ENCODE measurements at regions not wholly inside any gene's neighbourhood (a gene's known extent, or its start where the extent isn't known, plus 50 kb on each side); places are given as distances from the start of the nearest gene placed in this dataset.
"Not testable (repeated sequence)": the region's sequence is repeated elsewhere in the genome, so short reads cannot be mapped to it uniquely, and the experiment has no call there.

DNA sequence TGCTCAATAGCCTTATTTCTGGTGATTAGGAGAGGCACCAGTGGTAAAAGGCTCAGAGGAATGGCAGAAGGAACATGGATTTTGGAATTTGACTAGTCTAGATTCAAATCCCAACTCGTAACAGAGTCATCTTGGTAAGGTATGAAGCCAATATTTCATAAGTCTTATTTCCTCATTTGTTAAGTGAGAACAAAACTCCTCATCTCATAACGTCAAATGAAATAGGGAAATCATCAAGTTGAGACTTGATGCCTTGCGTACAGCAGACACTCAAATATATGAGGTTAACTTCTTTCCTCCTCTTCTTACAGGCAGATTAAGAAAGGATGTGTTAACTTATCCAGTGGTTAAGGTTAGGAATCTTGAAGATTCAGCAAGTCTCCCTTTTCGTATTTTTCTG, 189.2 kb downstream of the DLEU7 start:
- Histone ChIP-seq H3K9ac (ENCODE audit: low read length) (no peak overlapping the region), H3K4me1 (ENCODE audit: control insufficient read depth, insufficient read depth, low read length) (no peaks in the 10 kb centered on the region), H3K9me3 (ENCODE audit: control insufficient read depth, low read length) (no peaks in the 10 kb centered on the region), H3K4me3 (ENCODE audit: low read length) (no peak overlapping the region), H3K27me3 (ENCODE audit: control insufficient read depth, insufficient read depth, low read length) (no peaks in the 10 kb centered on the region), H3K36me3 (ENCODE audit: control insufficient read depth, insufficient read depth, low read length) (no peaks in the 10 kb centered on the region)

DNA sequence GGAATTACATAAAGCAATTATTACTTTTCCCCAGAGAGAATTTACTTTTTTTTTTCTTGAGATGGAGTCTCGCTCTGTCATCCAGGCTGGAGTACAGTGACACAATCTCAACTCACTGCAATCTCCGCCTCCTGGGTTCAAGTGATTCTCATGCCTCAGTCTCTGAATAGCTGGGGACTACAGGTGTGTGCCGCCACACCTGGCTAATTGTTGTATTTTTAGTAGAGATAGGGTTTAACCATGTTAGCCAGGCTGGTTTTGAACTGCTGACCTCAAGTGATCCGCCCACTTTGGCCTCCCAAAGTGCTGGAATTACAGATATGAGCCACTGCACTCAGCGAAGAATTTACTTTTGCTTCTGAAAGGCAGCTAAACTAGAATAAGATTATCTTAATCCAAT, 181.6 kb downstream of the DLEU7 start:
- not testable (repeated sequence) for H3K4me3 ChIP-seq (ENCODE audit: low read length); H3K27me3 ChIP-seq (ENCODE audit: control insufficient read depth, insufficient read depth, low read length); H3K9me3 ChIP-seq (ENCODE audit: control insufficient read depth, low read length); H3K36me3 ChIP-seq (ENCODE audit: control insufficient read depth, insufficient read depth, low read length); H3K4me1 ChIP-seq (ENCODE audit: control insufficient read depth, insufficient read depth, low read length); H3K9ac ChIP-seq (ENCODE audit: low read length)

DNA sequence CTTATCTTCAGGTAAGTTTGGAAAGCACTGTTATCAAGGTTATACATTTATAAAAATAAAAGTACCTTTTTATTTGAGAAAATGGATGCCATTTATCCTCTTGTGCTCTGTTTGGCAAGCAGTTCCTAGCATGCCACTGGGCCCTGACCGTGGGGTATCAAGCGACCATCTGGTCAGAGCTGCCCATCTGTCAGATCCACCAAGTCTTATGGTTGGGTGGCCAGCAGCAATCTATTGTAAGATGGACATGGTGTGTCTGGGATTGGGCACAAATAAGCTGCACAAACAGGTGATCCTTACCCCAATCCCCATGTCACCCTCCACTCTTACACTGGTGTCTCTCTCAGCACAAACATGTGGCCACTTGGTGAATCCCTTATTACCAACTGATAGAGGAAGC, 178.5 kb downstream of the DLEU7 start:
- Histone ChIP-seq H3K9ac (ENCODE audit: low read length) (no peak overlapping the region), H3K27me3 (ENCODE audit: control insufficient read depth, insufficient read depth, low read length) (no peaks in the 10 kb centered on the region), H3K4me1 (ENCODE audit: control insufficient read depth, insufficient read depth, low read length) (no peaks in the 10 kb centered on the region), H3K4me3 (ENCODE audit: low read length) (no peak overlapping the region), H3K9me3 (ENCODE audit: control insufficient read depth, low read length) (no peaks in the 10 kb centered on the region), H3K36me3 (ENCODE audit: control insufficient read depth, insufficient read depth, low read length) (no peaks in the 10 kb centered on the region)

DNA sequence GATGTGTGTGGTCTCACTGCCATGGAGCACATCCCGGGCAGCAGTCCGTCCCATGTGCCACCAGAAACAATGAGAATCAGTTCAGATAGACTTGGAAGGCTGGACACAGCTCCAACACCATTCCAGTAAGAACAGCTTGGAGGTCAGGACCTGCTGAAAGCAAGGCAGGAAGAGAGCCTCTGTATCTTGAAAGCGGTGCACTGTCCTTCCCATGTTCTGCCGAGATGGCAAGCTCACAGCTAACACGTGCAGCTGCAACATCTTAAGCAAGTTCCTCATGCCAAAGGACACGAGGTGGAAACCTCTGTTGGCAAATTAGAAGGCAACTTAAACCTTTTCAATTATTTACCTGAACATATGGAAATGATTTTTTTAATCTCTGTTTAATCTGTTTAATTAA, 175.4 kb downstream of the DLEU7 start:
- Histone ChIP-seq H3K36me3 (ENCODE audit: control insufficient read depth, insufficient read depth, low read length) (no peaks in the 10 kb centered on the region), H3K4me3 (ENCODE audit: low read length) (no peak overlapping the region), H3K27me3 (ENCODE audit: control insufficient read depth, insufficient read depth, low read length) (no peaks in the 10 kb centered on the region), H3K9me3 (ENCODE audit: control insufficient read depth, low read length) (no peaks in the 10 kb centered on the region), H3K4me1 (ENCODE audit: control insufficient read depth, insufficient read depth, low read length) (no peaks in the 10 kb centered on the region), H3K9ac (ENCODE audit: low read length) (no peak overlapping the region)

DNA sequence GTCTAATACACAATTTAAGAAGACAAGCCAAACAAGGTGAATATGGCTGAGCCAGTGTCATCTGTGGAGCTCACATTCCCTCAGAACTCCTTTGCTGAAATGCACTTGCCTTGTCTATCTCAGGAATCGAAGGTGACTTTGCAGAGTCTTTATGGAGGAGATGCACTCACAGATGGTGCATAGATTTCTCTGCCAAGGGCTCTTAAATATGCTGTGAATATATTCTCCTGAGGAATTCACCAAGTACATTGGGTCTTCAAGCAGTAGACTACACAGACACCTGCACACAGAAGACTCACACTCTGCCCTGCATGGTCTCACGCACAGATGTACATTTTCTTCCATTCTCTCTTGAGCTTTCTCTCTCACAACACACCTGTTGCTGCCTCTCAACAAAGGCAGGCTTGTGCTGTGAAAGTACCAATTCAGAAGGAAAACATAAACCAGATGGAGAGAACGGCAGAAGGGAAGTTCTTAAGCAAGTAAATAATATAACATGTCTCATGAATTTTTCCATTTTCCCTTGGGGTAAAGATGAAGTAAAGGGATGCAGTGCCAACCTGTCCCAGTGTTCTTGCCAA, 174.7 kb downstream of the DLEU7 start:
- Histone ChIP-seq H3K9me3 (ENCODE audit: control insufficient read depth, low read length) (no peaks in the 10 kb centered on the region), H3K9ac (ENCODE audit: low read length) (no peak overlapping the region), H3K4me1 (ENCODE audit: control insufficient read depth, insufficient read depth, low read length) (no peaks in the 10 kb centered on the region), H3K4me3 (ENCODE audit: low read length) (no peak overlapping the region), H3K27me3 (ENCODE audit: control insufficient read depth, insufficient read depth, low read length) (no peaks in the 10 kb centered on the region), H3K36me3 (ENCODE audit: control insufficient read depth, insufficient read depth, low read length) (no peaks in the 10 kb centered on the region)

DNA sequence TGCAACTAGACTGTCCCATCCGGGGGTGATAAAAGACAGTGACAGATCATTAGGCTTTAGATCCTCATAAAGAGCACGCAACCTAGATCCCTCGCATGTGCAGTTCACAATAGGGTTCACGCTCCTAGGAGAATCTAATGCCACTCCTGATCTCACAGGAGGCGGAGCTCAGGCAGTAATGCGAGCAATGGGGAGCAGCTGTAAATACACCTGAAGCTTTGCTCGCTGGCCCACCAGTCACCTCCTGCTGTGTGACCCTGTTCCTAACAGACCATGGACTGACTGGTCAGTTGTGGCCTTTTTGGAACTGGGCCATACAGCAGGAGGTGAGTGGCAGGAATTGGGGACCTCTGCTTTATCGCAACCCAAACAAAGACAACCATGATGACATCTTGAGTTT, 173.2 kb downstream of the DLEU7 start:
- Histone ChIP-seq H3K9ac (ENCODE audit: low read length) (no peak overlapping the region), H3K4me1 (ENCODE audit: control insufficient read depth, insufficient read depth, low read length) (no peaks in the 10 kb centered on the region), H3K36me3 (ENCODE audit: control insufficient read depth, insufficient read depth, low read length) (no peaks in the 10 kb centered on the region), H3K4me3 (ENCODE audit: low read length) (no peak overlapping the region), H3K9me3 (ENCODE audit: control insufficient read depth, low read length) (no peaks in the 10 kb centered on the region), H3K27me3 (ENCODE audit: control insufficient read depth, insufficient read depth, low read length) (no peaks in the 10 kb centered on the region)

DNA sequence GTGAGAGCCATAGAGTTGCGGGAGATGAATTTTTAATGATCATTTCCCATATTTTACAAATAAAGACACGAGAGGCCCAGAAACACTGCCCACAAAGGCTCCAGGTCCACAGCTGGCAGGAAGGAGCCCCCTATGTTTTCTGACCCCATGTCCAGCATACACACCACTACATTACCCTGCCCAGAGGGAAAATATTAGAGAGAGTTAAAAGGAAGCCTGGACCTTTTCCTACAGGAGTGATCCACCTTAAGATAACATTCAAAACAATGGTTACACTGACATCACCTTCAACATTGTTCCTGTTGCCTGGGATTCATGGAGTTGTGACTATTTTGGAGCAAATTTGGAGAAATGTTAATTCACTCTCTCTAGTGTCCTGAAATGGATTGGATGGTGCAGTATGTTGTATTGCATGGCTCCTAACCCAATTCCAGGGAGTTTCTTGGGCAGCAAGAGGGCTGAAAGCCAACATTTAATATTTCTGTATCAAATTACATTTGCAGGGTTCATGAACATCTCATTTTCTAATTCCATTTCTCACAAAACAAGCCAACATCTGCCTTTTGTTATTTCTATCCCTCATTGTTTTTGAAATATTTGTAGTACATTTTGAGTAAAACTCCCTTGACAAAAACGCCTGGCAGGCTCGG, 172.5 kb downstream of the DLEU7 start:
- Histone ChIP-seq H3K4me1 (ENCODE audit: control insufficient read depth, insufficient read depth, low read length) (no peaks in the 10 kb centered on the region), H3K9me3 (ENCODE audit: control insufficient read depth, low read length) (no peaks in the 10 kb centered on the region)

DNA sequence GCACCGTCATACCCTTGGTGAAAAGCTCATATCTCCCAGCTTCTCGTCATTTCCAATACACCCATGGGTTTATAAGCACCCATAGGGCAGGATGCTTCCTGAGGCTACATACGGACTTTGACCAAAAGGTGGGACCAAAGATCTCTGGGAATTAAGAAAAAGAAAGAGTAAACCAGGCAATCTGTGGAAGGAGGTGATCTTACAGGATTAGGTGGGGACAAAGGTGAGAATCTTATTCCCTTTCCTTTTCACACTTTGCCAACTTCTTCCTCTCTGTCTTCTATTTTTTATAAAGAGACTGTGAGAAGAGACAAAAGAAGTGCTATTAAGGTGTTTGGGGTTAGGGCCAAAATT, 172.0 kb downstream of the DLEU7 start:
- H3K9me3 ChIP-seq (ENCODE audit: control insufficient read depth, low read length) = no peaks in the 10 kb centered on the region
- peaks cover under 1% of the 10 kb centered on the region for H3K4me1 ChIP-seq (ENCODE audit: control insufficient read depth, insufficient read depth, low read length)
- H3K4me3 ChIP-seq (ENCODE audit: low read length) = no peak overlapping the region
- no peaks in the 10 kb centered on the region for H3K36me3 ChIP-seq (ENCODE audit: control insufficient read depth, insufficient read depth, low read length)
- no peaks in the 10 kb centered on the region for H3K27me3 ChIP-seq (ENCODE audit: control insufficient read depth, insufficient read depth, low read length)
- H3K9ac ChIP-seq (ENCODE audit: low read length) = no peak overlapping the region

More for the DNA sequence above, 172.5 kb downstream of the DLEU7 start:
- Histone ChIP-seq H3K9ac (ENCODE audit: low read length) (no peak overlapping the region), H3K27me3 (ENCODE audit: control insufficient read depth, insufficient read depth, low read length) (no peaks in the 10 kb centered on the region), H3K4me3 (ENCODE audit: low read length) (no peak overlapping the region), H3K36me3 (ENCODE audit: control insufficient read depth, insufficient read depth, low read length) (no peaks in the 10 kb centered on the region)

DNA sequence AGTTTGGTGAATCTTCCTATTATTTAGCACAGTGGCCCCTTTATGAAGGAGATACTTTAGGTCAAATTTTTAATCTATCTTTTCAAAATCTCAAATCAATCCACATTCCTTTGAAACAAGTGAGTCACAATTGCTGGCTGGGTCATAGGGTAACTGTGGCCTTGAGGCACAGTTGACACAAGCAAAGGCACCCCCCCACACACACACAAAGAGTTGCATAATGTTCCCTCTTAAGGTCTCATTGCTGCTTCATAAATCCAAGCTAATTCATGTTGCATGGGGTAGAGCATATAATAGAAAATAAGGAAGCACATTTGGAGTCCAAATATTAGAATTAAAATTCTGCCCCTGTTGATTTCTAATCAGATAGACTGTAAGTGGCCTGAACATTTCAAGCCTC, 171.5 kb downstream of the DLEU7 start:
- peaks cover 6% of the 10 kb centered on the region for H3K4me1 ChIP-seq (ENCODE audit: control insufficient read depth, insufficient read depth, low read length)
- no peak overlapping the region for H3K9ac ChIP-seq (ENCODE audit: low read length)
- H3K36me3 ChIP-seq (ENCODE audit: control insufficient read depth, insufficient read depth, low read length) = no peaks in the 10 kb centered on the region
- H3K27me3 ChIP-seq (ENCODE audit: control insufficient read depth, insufficient read depth, low read length) = no peaks in the 10 kb centered on the region
- no peaks in the 10 kb centered on the region for H3K9me3 ChIP-seq (ENCODE audit: control insufficient read depth, low read length)
- no peak overlapping the region for H3K4me3 ChIP-seq (ENCODE audit: low read length)

DNA sequence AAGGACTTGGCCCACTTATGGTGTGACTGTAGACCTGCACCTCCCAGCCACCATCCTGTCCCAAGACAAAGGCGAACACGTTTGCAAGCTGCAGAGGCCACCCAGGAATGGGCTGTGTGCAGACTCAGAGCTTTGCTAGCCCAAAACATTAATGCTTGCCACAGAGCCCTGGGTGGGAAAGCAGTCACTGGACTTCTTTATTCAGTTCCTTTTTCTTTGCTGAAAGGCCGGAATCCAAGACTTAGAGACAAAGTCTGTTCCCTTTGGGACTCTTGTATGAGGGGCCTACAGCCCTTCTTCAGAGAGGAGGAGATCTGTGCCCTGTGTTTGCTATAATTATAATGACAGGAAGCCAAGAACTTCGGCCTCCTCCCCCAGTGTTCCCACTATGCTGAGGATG, 167.8 kb downstream of the DLEU7 start:
- Histone ChIP-seq H3K4me3 (ENCODE audit: low read length) (no peak overlapping the region), H3K27me3 (ENCODE audit: control insufficient read depth, insufficient read depth, low read length) (no peaks in the 10 kb centered on the region), H3K36me3 (ENCODE audit: control insufficient read depth, insufficient read depth, low read length) (no peaks in the 10 kb centered on the region), H3K9ac (ENCODE audit: low read length) (no peak overlapping the region), H3K4me1 (ENCODE audit: control insufficient read depth, insufficient read depth, low read length) (peaks cover 6% of the 10 kb centered on the region), H3K9me3 (ENCODE audit: control insufficient read depth, low read length) (no peaks in the 10 kb centered on the region)

DNA sequence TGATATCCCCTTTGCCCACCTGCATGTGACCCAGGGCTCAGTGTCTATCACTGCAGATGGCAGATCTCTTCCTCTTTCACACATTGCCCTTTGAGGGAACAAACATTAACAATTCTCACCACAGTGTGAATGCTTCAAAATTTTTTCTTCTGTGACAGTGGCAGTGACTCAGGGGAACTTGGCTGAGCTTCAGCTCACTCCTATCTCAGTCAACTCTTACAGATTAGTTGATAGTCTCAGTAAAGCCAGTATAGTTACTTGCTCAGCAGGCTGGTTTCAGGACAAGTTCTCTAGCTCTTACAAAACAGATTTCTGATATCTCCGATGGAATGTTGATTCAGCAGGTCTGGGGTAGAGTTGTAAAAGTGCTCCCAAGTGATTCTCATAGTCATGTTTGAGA, 166.9 kb downstream of the DLEU7 start:
- H3K27me3 ChIP-seq (ENCODE audit: control insufficient read depth, insufficient read depth, low read length) = no peaks in the 10 kb centered on the region
- no peak overlapping the region for H3K4me3 ChIP-seq (ENCODE audit: low read length)
- no peaks in the 10 kb centered on the region for H3K36me3 ChIP-seq (ENCODE audit: control insufficient read depth, insufficient read depth, low read length)
- no peaks in the 10 kb centered on the region for H3K9me3 ChIP-seq (ENCODE audit: control insufficient read depth, low read length)
- H3K9ac ChIP-seq (ENCODE audit: low read length) = no peak overlapping the region
- peaks cover 6% of the 10 kb centered on the region for H3K4me1 ChIP-seq (ENCODE audit: control insufficient read depth, insufficient read depth, low read length)

DNA sequence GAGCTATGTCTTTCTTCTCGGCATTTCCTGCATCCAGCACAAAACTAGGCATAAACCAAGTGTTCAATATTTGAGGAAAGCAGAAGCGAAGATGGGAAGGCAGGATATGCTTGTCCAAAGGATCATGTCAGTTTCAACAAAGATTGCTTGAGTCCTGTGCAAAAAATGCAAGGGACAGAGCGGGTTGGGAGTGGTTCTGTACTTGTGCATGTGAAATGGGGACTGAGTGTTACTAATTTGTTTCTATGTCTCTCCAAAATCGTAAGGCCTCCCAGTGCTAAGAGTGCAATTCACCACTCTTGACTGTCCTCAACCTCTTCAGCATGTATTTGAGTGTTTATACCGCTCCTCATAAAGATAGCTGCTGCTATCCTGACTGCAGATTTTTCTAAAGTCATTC, 166.2 kb downstream of the DLEU7 start:
- Histone ChIP-seq H3K36me3 (ENCODE audit: control insufficient read depth, insufficient read depth, low read length) (no peaks in the 10 kb centered on the region), H3K9me3 (ENCODE audit: control insufficient read depth, low read length) (no peaks in the 10 kb centered on the region), H3K27me3 (ENCODE audit: control insufficient read depth, insufficient read depth, low read length) (no peaks in the 10 kb centered on the region), H3K4me3 (ENCODE audit: low read length) (no peak overlapping the region), H3K9ac (ENCODE audit: low read length) (no peak overlapping the region), H3K4me1 (ENCODE audit: control insufficient read depth, insufficient read depth, low read length) (peaks cover 6% of the 10 kb centered on the region)
